ENCODE measurements at regions not wholly inside any gene's neighbourhood (a gene's known extent, or its start where the extent isn't known, plus 50 kb on each side); places are given as distances from the start of the nearest gene placed in this dataset.

DNA sequence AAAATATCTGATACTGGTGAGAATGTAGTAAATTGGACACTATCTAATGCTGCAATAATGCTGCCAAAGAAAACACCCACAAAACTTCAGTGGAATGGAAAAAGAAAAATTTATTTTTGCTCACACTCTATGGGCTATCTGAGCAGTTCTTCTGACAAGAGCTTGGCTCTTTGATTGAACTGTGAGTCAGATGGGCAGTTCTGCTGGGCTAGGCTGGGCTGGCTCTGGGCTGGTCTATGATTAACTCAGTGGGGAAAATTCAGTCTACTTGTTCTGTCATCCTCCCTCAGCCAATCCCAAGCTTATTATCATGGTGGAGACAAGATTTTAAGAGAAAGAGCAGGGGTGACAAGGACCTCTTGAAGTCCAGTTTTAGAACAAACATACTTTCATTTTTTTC lies 1404.8 kb downstream of the LRRC4C start (continued):
- TF ChIP-seq, protein P1, sequence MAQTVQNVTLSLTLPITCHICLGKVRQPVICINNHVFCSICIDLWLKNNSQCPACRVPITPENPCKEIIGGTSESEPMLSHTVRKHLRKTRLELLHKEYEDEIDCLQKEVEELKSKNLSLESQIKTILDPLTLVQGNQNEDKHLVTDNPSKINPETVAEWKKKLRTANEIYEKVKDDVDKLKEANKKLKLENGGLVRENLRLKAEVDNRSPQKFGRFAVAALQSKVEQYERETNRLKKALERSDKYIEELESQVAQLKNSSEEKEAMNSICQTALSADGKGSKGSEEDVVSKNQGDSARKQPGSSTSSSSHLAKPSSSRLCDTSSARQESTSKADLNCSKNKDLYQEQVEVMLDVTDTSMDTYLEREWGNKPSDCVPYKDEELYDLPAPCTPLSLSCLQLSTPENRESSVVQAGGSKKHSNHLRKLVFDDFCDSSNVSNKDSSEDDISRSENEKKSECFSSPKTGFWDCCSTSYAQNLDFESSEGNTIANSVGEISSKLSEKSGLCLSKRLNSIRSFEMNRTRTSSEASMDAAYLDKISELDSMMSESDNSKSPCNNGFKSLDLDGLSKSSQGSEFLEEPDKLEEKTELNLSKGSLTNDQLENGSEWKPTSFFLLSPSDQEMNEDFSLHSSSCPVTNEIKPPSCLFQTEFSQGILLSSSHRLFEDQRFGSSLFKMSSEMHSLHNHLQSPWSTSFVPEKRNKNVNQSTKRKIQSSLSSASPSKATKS (CRISPR knock-in tag; IDR thresholded peaks at IDR 0.05): no peak
- TF ChIP-seq MYC (IDR thresholded peaks at IDR 0.05; ENCODE audit: low read depth, low read length) (no peak), MYC (CRISPR knock-in tag; IDR thresholded peaks at IDR 0.05; ENCODE audit: borderline replicate concordance, low read depth) (no peak), FOXK2 (conservative IDR thresholded peaks at IDR 0.05 in 1 of 2, IDR thresholded peaks at IDR 0.05 in 1 of 2; ENCODE audit: low read depth in 2 of 2) (no peak), NONO (IDR thresholded peaks at IDR 0.05; ENCODE audit: low read depth in 2 of 2, low read length in 1 of 2) (no peak), EHMT2 (IDR thresholded peaks at IDR 0.05) (no peak), MEF2D (tag; conservative IDR thresholded peaks at IDR 0.05; ENCODE audit: low read depth) (no peak), MCM5 (IDR thresholded peaks at IDR 0.05; ENCODE audit: low read depth) (no peak)
- TF ChIP-seq, protein P2, sequence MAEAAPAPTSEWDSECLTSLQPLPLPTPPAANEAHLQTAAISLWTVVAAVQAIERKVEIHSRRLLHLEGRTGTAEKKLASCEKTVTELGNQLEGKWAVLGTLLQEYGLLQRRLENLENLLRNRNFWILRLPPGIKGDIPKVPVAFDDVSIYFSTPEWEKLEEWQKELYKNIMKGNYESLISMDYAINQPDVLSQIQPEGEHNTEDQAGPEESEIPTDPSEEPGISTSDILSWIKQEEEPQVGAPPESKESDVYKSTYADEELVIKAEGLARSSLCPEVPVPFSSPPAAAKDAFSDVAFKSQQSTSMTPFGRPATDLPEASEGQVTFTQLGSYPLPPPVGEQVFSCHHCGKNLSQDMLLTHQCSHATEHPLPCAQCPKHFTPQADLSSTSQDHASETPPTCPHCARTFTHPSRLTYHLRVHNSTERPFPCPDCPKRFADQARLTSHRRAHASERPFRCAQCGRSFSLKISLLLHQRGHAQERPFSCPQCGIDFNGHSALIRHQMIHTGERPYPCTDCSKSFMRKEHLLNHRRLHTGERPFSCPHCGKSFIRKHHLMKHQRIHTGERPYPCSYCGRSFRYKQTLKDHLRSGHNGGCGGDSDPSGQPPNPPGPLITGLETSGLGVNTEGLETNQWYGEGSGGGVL (CRISPR knock-in tag; IDR thresholded peaks at IDR 0.05): no peak
- TF ChIP-seq, protein P3, sequence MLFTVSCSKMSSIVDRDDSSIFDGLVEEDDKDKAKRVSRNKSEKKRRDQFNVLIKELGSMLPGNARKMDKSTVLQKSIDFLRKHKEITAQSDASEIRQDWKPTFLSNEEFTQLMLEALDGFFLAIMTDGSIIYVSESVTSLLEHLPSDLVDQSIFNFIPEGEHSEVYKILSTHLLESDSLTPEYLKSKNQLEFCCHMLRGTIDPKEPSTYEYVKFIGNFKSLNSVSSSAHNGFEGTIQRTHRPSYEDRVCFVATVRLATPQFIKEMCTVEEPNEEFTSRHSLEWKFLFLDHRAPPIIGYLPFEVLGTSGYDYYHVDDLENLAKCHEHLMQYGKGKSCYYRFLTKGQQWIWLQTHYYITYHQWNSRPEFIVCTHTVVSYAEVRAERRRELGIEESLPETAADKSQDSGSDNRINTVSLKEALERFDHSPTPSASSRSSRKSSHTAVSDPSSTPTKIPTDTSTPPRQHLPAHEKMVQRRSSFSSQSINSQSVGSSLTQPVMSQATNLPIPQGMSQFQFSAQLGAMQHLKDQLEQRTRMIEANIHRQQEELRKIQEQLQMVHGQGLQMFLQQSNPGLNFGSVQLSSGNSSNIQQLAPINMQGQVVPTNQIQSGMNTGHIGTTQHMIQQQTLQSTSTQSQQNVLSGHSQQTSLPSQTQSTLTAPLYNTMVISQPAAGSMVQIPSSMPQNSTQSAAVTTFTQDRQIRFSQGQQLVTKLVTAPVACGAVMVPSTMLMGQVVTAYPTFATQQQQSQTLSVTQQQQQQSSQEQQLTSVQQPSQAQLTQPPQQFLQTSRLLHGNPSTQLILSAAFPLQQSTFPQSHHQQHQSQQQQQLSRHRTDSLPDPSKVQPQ (CRISPR knock-in tag; IDR thresholded peaks at IDR 0.05; ENCODE audit: borderline replicate concordance): no peak
- TF ChIP-seq, protein P4, sequence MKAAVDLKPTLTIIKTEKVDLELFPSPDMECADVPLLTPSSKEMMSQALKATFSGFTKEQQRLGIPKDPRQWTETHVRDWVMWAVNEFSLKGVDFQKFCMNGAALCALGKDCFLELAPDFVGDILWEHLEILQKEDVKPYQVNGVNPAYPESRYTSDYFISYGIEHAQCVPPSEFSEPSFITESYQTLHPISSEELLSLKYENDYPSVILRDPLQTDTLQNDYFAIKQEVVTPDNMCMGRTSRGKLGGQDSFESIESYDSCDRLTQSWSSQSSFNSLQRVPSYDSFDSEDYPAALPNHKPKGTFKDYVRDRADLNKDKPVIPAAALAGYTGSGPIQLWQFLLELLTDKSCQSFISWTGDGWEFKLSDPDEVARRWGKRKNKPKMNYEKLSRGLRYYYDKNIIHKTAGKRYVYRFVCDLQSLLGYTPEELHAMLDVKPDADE (conservative IDR thresholded peaks at IDR 0.05; ENCODE audit: control insufficient read depth, low read depth, low read length): no peak
